Osteoblast (primary cell): ENCODE measurements at regions not wholly inside any gene's neighbourhood (a gene's known extent, or its start where the extent isn't known, plus 50 kb on each side); places are given as distances from the start of the nearest gene placed in this dataset.

Experiments
- DNase-seq: peaks from one replicate; pipeline ENCODE4 v3.0.0; 2011; ENCODE audit warnings: low spot score, mixed read lengths; ENCODE audit not compliant: insufficient read length; ENCODE audit errors: missing footprints
- H2AFZ ChIP-seq: 2 replicates; pipeline ENCODE4 v1.6.0; 2011; ENCODE audit warnings: mild to moderate bottlenecking, low read length
- H3K27ac ChIP-seq: 2 replicates; pipeline ENCODE4 v1.5.1; 2011; ENCODE audit warnings: mild to moderate bottlenecking, low read depth, low read length, moderate library complexity
- H3K27me3 ChIP-seq: 2 replicates; pipeline ENCODE4 v1.6.0; 2012; ENCODE audit warnings: mild to moderate bottlenecking, control low read depth, inconsistent platforms, low read length, moderate library complexity; ENCODE audit not compliant: insufficient read depth
- H3K36me3 ChIP-seq: 2 replicates; pipeline ENCODE4 v1.5.1; 2011; ENCODE audit warnings: mild to moderate bottlenecking, low read length, control low read depth, moderate library complexity; ENCODE audit not compliant: insufficient read depth
- H3K4me1 ChIP-seq: 2 replicates; pipeline ENCODE4 v1.5.1; 2011; ENCODE audit warnings: mild to moderate bottlenecking, low read length, control low read depth, moderate library complexity; ENCODE audit not compliant: insufficient read depth
- H3K4me2 ChIP-seq: 2 replicates; pipeline ENCODE4 v1.6.0; 2011; ENCODE audit warnings: mild to moderate bottlenecking, low read length; ENCODE audit not compliant: insufficient read depth
- H3K4me3 ChIP-seq: fragments of 200-600 bp; sonication (generic); 3 replicates; pipeline ENCODE4 v1.5.1; 2012; ENCODE audit warnings: mild to moderate bottlenecking, low read length, inconsistent platforms; ENCODE audit not compliant: insufficient read depth
- H3K79me2 ChIP-seq: 2 replicates; pipeline ENCODE4 v1.6.0; 2012; ENCODE audit warnings: mild to moderate bottlenecking, low read length, control low read depth, inconsistent platforms; ENCODE audit not compliant: insufficient read depth
- H3K9me3 ChIP-seq: 2 replicates; pipeline ENCODE4 v1.5.1; 2011; ENCODE audit warnings: low read depth, low read length, control low read depth
- H4K20me1 ChIP-seq: 2 replicates; pipeline ENCODE4 v1.6.0; 2012; ENCODE audit warnings: mild to moderate bottlenecking, low read length, control low read depth; ENCODE audit not compliant: insufficient read depth
- CTCF ChIP-seq: IDR thresholded peaks from 2 replicates; pipeline ENCODE4 v1.5.1; 2011; ENCODE audit warnings: mild to moderate bottlenecking, low read depth, low read length, moderate library complexity; ENCODE audit errors: extremely low read depth

- Histone ChIP-seq H3K27me3 (no peaks in the 10 kb centered on the region), H3K27ac (no peak overlapping the region), H3K4me1 (no peaks in the 10 kb centered on the region), H3K4me2 (no peak overlapping the region), H3K79me2 (no peaks in the 10 kb centered on the region), H2AFZ (no peak overlapping the region), H3K9me3 (no peaks in the 10 kb centered on the region), H3K4me3 (no peak overlapping the region), H3K36me3 (no peaks in the 10 kb centered on the region), H4K20me1 (no peaks in the 10 kb centered on the region)
- TF ChIP-seq CTCF: no peak
- DNase-seq: no peak
Measured at GRCh38 chr9:1400983-1401382, 350.8 kb downstream of the DMRT2 start.

GRCh38 chr9:1404940-1405339 lies 354.8 kb downstream of the DMRT2 start:
- no peaks in the 10 kb centered on the region for H3K4me1 ChIP-seq

GRCh38 chr9:1411826-1412225 lies 361.7 kb downstream of the DMRT2 start:
- TF ChIP-seq CTCF: no peak
- Histone ChIP-seq H3K4me3 (no peak overlapping the region), H3K27me3 (no peaks in the 10 kb centered on the region), H3K4me1 (no peaks in the 10 kb centered on the region), H3K9me3 (no peaks in the 10 kb centered on the region), H3K27ac (no peak overlapping the region), H3K36me3 (no peaks in the 10 kb centered on the region), H3K4me2 (no peak overlapping the region), H2AFZ (no peak overlapping the region), H3K79me2 (no peaks in the 10 kb centered on the region), H4K20me1 (no peaks in the 10 kb centered on the region)
- no peak for DNase-seq

More at GRCh38 chr9:1404940-1405339, 354.8 kb downstream of the DMRT2 start:
- H3K36me3 ChIP-seq: no peaks in the 10 kb centered on the region
- H3K4me2 ChIP-seq: no peak overlapping the region
- no peak overlapping the region for H3K27ac ChIP-seq
- H3K9me3 ChIP-seq: no peaks in the 10 kb centered on the region
- no peak for DNase-seq
- H3K4me3 ChIP-seq: no peak overlapping the region
- no peak for TF ChIP-seq CTCF
- H4K20me1 ChIP-seq: no peaks in the 10 kb centered on the region
- H3K27me3 ChIP-seq: no peaks in the 10 kb centered on the region
- no peak overlapping the region for H2AFZ ChIP-seq
- no peaks in the 10 kb centered on the region for H3K79me2 ChIP-seq

- Histone ChIP-seq H3K79me2 (no peaks in the 10 kb centered on the region), H2AFZ (no peak overlapping the region), H3K4me1 (no peaks in the 10 kb centered on the region), H3K4me2 (no peak overlapping the region), H3K4me3 (no peak overlapping the region), H3K27me3 (no peaks in the 10 kb centered on the region), H3K9me3 (no peaks in the 10 kb centered on the region), H4K20me1 (no peaks in the 10 kb centered on the region), H3K27ac (no peak overlapping the region), H3K36me3 (no peaks in the 10 kb centered on the region)
- no peak for DNase-seq
- TF ChIP-seq CTCF: no peak
Measured at GRCh38 chr9:1414711-1415131, 364.6 kb downstream of the DMRT2 start.
